ENCODE measurements at regions not wholly inside any gene's neighbourhood (a gene's known extent, or its start where the extent isn't known, plus 50 kb on each side); places are given as distances from the start of the nearest gene placed in this dataset.

GRCh38 chr10:8600192-8600591, 545.7 kb downstream of the GATA3 start:
- H3K36me3 ChIP-seq (ENCODE audit: control insufficient read depth, insufficient read depth, low read length), result no peaks in the 10 kb centered on the region
- H3K4me1 ChIP-seq (ENCODE audit: control insufficient read depth, insufficient read depth, low read length), result no peaks in the 10 kb centered on the region
- DNase-seq (ENCODE audit: low read depth, low spot score), result no peak
- H3K4me3 ChIP-seq (ENCODE audit: low read length), result no peak overlapping the region
- WGBS (ENCODE audit: insufficient coverage, insufficient read length), result no CpG with 5 or more reads among the region's 3 CpGs
- H3K27ac ChIP-seq (ENCODE audit: low read length), result no peak overlapping the region
- H3K9me3 ChIP-seq (ENCODE audit: control insufficient read depth, insufficient read depth, low read length), result no peaks in the 10 kb centered on the region
- no peaks in the 10 kb centered on the region for H3K27me3 ChIP-seq (ENCODE audit: control insufficient read depth, insufficient read depth, low read length)

DNA sequence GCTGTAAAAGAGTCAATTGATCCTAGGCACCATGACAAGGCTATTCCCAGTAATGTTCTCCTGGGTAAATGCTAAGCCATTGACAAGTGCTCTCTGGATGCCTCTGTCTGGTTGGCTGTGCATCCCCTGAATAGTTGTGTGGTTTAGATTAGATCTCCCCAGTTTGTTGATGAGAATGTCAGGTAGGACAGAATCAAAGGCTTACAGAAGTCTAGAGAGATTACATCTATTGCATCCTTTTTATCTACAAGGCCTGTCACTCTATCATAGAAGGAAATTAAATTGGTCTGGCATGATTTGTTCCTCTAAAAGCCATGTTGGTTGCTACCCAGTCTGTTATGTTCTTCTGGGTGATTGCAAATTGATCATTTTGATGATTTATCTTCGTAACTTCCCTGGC, 548.3 kb downstream of the GATA3 start:
- Histone ChIP-seq H3K27me3 (ENCODE audit: control insufficient read depth, insufficient read depth, low read length) (no peaks in the 10 kb centered on the region), H3K4me3 (ENCODE audit: low read length) (no peak overlapping the region), H3K9me3 (ENCODE audit: control insufficient read depth, insufficient read depth, low read length) (no peaks in the 10 kb centered on the region), H3K4me1 (ENCODE audit: control insufficient read depth, insufficient read depth, low read length) (no peaks in the 10 kb centered on the region), H3K36me3 (ENCODE audit: control insufficient read depth, insufficient read depth, low read length) (no peaks in the 10 kb centered on the region), H3K27ac (ENCODE audit: low read length) (no peak overlapping the region)
- no CpG with 5 or more reads among the region's 1 CpG for WGBS (ENCODE audit: insufficient coverage, insufficient read length)
- no peak for DNase-seq (ENCODE audit: low read depth, low spot score)

DNA sequence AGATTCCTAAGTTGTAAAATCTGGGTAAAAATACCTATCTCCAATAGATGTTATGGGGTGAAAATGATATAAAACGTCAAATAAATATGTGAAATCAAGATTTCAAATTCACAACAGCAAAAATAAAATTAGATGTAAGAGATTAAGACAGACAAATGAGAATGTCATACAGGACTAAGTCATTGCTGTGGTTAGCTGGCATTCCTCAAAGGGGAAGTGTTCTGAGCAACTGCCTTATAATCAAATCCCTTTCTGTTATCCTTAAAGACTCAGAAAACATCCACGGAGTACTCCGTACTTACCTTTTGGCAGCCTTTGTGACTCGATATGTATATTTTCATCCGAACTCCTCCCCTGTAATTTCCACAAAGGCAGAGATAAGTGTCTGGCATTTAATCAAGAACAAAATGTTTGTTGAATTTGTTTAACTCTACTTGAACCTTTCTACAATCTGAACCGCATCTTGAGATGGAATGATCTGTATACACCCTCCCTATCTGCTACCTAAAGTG, 559.6 kb downstream of the GATA3 start:
- no CpG with 5 or more reads among the region's 6 CpGs for WGBS (ENCODE audit: insufficient coverage, insufficient read length)
- no peaks in the 10 kb centered on the region for H3K9me3 ChIP-seq (ENCODE audit: control insufficient read depth, insufficient read depth, low read length)
- DNase-seq (ENCODE audit: low read depth, low spot score), result no peak

DNA sequence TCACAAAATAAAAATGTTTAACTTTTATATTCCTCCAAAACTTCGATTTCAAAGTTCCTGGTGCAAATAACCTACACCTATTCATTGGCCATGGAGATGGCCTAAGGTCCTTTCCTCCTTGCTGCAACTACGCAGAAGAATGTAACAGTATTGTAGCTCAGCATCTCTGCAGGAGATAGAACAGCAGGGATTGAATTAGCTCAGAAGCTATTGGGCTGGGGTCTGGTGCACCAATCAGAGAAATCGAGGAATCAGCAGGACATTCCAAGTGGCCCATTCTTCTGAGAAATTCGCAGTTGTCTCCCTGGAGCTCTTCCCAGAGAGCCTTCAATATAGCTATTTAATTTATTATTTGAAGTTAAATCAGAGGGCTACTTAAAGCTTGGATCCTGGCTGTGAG, 560.6 kb downstream of the GATA3 start:
- Histone ChIP-seq H3K27me3 (ENCODE audit: control insufficient read depth, insufficient read depth, low read length) (no peaks in the 10 kb centered on the region), H3K9me3 (ENCODE audit: control insufficient read depth, insufficient read depth, low read length) (no peaks in the 10 kb centered on the region), H3K27ac (ENCODE audit: low read length) (no peak overlapping the region), H3K36me3 (ENCODE audit: control insufficient read depth, insufficient read depth, low read length) (no peaks in the 10 kb centered on the region), H3K4me3 (ENCODE audit: low read length) (no peak overlapping the region), H3K4me1 (ENCODE audit: control insufficient read depth, insufficient read depth, low read length) (no peaks in the 10 kb centered on the region)
- WGBS (ENCODE audit: insufficient coverage, insufficient read length), result no CpG with 5 or more reads among the region's 4 CpGs
- no peak for DNase-seq (ENCODE audit: low read depth, low spot score)

More for the DNA sequence above, 559.6 kb downstream of the GATA3 start:
- no peaks in the 10 kb centered on the region for H3K4me1 ChIP-seq (ENCODE audit: control insufficient read depth, insufficient read depth, low read length)
- no peak overlapping the region for H3K4me3 ChIP-seq (ENCODE audit: low read length)
- no peaks in the 10 kb centered on the region for H3K27me3 ChIP-seq (ENCODE audit: control insufficient read depth, insufficient read depth, low read length)
- H3K36me3 ChIP-seq (ENCODE audit: control insufficient read depth, insufficient read depth, low read length), result no peaks in the 10 kb centered on the region
- no peak overlapping the region for H3K27ac ChIP-seq (ENCODE audit: low read length)

DNA sequence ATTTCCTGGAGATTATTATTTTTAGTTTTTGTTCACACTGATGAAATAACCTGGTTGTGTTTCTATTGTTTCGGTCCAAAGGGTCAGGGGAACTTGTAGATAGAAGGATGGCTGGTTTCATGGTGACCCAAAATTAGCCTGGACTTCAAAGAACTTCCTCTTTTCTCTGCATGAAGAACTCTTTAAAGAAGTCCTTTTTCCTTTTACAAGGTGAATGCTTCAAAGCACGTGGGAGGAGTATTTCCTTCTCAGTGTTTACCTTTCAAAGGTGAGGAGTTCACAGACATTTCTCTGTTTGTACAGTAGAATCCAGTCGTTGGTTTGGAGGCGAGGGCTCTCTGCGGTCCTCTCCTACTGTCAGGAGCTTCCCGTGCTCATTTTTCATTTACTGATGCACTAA, 561.7 kb downstream of the GATA3 start:
- H3K36me3 ChIP-seq (ENCODE audit: control insufficient read depth, insufficient read depth, low read length), result no peaks in the 10 kb centered on the region
- no peaks in the 10 kb centered on the region for H3K4me1 ChIP-seq (ENCODE audit: control insufficient read depth, insufficient read depth, low read length)
- no peak overlapping the region for H3K4me3 ChIP-seq (ENCODE audit: low read length)
- no peak overlapping the region for H3K27ac ChIP-seq (ENCODE audit: low read length)
- WGBS (ENCODE audit: insufficient coverage, insufficient read length), result no CpG with 5 or more reads among the region's 6 CpGs
- no peaks in the 10 kb centered on the region for H3K9me3 ChIP-seq (ENCODE audit: control insufficient read depth, insufficient read depth, low read length)
- no peak for DNase-seq (ENCODE audit: low read depth, low spot score)
- H3K27me3 ChIP-seq (ENCODE audit: control insufficient read depth, insufficient read depth, low read length), result no peaks in the 10 kb centered on the region

- Histone ChIP-seq H3K4me1 (ENCODE audit: control insufficient read depth, insufficient read depth, low read length) (no peaks in the 10 kb centered on the region), H3K9me3 (ENCODE audit: control insufficient read depth, insufficient read depth, low read length) (no peaks in the 10 kb centered on the region), H3K27me3 (ENCODE audit: control insufficient read depth, insufficient read depth, low read length) (no peaks in the 10 kb centered on the region), H3K4me3 (ENCODE audit: low read length) (no peak overlapping the region), H3K27ac (ENCODE audit: low read length) (no peak overlapping the region), H3K36me3 (ENCODE audit: control insufficient read depth, insufficient read depth, low read length) (no peaks in the 10 kb centered on the region)
- no peak for DNase-seq (ENCODE audit: low read depth, low spot score)
- WGBS (ENCODE audit: insufficient coverage, insufficient read length), result no CpG with 5 or more reads among the region's 2 CpGs
Measured at GRCh38 chr10:8617792-8618191, 563.3 kb downstream of the GATA3 start.

DNA sequence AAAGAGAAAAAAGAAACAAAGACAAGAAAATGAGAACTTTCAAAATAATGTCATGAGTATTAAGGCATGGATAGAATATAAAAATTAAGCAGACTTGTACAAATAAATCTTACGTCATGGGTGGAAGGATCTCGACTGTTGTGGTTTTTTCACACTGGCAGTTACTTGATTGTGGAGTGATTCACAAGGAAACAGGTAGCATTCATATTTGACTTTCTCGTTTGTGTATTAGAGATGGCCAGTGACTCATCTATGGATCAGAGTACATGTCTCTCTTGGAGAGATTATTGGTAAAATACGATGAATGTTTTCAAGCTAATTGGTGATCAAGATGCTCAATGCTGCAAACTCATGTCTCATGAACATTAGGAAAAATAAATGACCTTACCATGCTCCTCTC, 564.3 kb downstream of the GATA3 start:
- DNase-seq (ENCODE audit: low read depth, low spot score), result no peak
- H3K27me3 ChIP-seq (ENCODE audit: control insufficient read depth, insufficient read depth, low read length), result no peaks in the 10 kb centered on the region
- H3K27ac ChIP-seq (ENCODE audit: low read length), result no peak overlapping the region
- no peaks in the 10 kb centered on the region for H3K9me3 ChIP-seq (ENCODE audit: control insufficient read depth, insufficient read depth, low read length)
- WGBS (ENCODE audit: insufficient coverage, insufficient read length), result no CpG with 5 or more reads among the region's 4 CpGs
- no peak overlapping the region for H3K4me3 ChIP-seq (ENCODE audit: low read length)
- H3K36me3 ChIP-seq (ENCODE audit: control insufficient read depth, insufficient read depth, low read length), result no peaks in the 10 kb centered on the region
- H3K4me1 ChIP-seq (ENCODE audit: control insufficient read depth, insufficient read depth, low read length), result no peaks in the 10 kb centered on the region

- Histone ChIP-seq H3K4me1 (ENCODE audit: control insufficient read depth, insufficient read depth, low read length) (no peaks in the 10 kb centered on the region), H3K4me3 (ENCODE audit: low read length) (no peak overlapping the region), H3K36me3 (ENCODE audit: control insufficient read depth, insufficient read depth, low read length) (no peaks in the 10 kb centered on the region), H3K27ac (ENCODE audit: low read length) (no peak overlapping the region), H3K27me3 (ENCODE audit: control insufficient read depth, insufficient read depth, low read length) (no peaks in the 10 kb centered on the region), H3K9me3 (ENCODE audit: control insufficient read depth, insufficient read depth, low read length) (no peaks in the 10 kb centered on the region)
- WGBS (ENCODE audit: insufficient coverage, insufficient read length), result no CpG with 5 or more reads among the region's 5 CpGs
- no peak for DNase-seq (ENCODE audit: low read depth, low spot score)
Measured at GRCh38 chr10:8628351-8628750, 573.9 kb downstream of the GATA3 start.

- WGBS (ENCODE audit: insufficient coverage, insufficient read length), result no CpG with 5 or more reads among the region's 1 CpG
- H3K27ac ChIP-seq (ENCODE audit: low read length), result no peak overlapping the region
- DNase-seq (ENCODE audit: low read depth, low spot score), result no peak
- H3K4me1 ChIP-seq (ENCODE audit: control insufficient read depth, insufficient read depth, low read length), result no peaks in the 10 kb centered on the region
- H3K36me3 ChIP-seq (ENCODE audit: control insufficient read depth, insufficient read depth, low read length), result no peaks in the 10 kb centered on the region
- no peaks in the 10 kb centered on the region for H3K27me3 ChIP-seq (ENCODE audit: control insufficient read depth, insufficient read depth, low read length)
- no peak overlapping the region for H3K4me3 ChIP-seq (ENCODE audit: low read length)
- no peaks in the 10 kb centered on the region for H3K9me3 ChIP-seq (ENCODE audit: control insufficient read depth, insufficient read depth, low read length)
Measured at GRCh38 chr10:8633909-8634308, 579.4 kb downstream of the GATA3 start.

DNA sequence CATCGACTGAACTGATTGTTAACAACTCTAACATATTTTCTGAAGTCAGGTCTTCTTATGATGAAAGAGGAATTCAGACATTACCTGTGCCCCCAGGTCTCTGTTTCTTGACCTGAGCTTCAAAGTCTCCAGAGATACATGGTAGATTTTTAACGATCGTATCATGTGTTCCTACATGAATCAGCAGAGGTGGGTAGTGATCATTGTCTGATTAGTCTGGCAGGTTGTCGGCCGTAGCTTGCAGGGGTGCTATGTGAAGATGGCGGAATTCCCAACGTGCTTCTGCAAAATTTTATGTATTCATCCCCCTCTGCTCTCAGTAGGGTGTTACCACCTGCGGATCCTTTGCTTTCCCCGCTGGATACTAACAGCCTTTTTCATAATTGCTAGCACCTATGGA, 581.9 kb downstream of the GATA3 start:
- Histone ChIP-seq H3K4me3 (ENCODE audit: low read length) (no peak overlapping the region), H3K27ac (ENCODE audit: low read length) (no peak overlapping the region), H3K36me3 (ENCODE audit: control insufficient read depth, insufficient read depth, low read length) (no peaks in the 10 kb centered on the region), H3K4me1 (ENCODE audit: control insufficient read depth, insufficient read depth, low read length) (no peaks in the 10 kb centered on the region), H3K9me3 (ENCODE audit: control insufficient read depth, insufficient read depth, low read length) (no peaks in the 10 kb centered on the region), H3K27me3 (ENCODE audit: control insufficient read depth, insufficient read depth, low read length) (no peaks in the 10 kb centered on the region)
- DNase-seq (ENCODE audit: low read depth, low spot score), result no peak
- no CpG with 5 or more reads among the region's 9 CpGs for WGBS (ENCODE audit: insufficient coverage, insufficient read length)

GRCh38 chr10:8637640-8638039, 583.2 kb downstream of the GATA3 start:
- no CpG with 5 or more reads among the region's 4 CpGs for WGBS (ENCODE audit: insufficient coverage, insufficient read length)

More at GRCh38 chr10:8637640-8638039, 583.2 kb downstream of the GATA3 start:
- Histone ChIP-seq H3K4me3 (ENCODE audit: low read length) (no peak overlapping the region), H3K27ac (ENCODE audit: low read length) (no peak overlapping the region), H3K4me1 (ENCODE audit: control insufficient read depth, insufficient read depth, low read length) (no peaks in the 10 kb centered on the region), H3K36me3 (ENCODE audit: control insufficient read depth, insufficient read depth, low read length) (no peaks in the 10 kb centered on the region), H3K9me3 (ENCODE audit: control insufficient read depth, insufficient read depth, low read length) (no peaks in the 10 kb centered on the region), H3K27me3 (ENCODE audit: control insufficient read depth, insufficient read depth, low read length) (no peaks in the 10 kb centered on the region)
- DNase-seq (ENCODE audit: low read depth, low spot score), result no peak

All from iPS DF 6.9 (cell line).